Lung microvascular endothelial cell (primary cell): ENCODE measurements at regions not wholly inside any gene's neighbourhood (a gene's known extent, or its start where the extent isn't known, plus 50 kb on each side); places are given as distances from the start of the nearest gene placed in this dataset.

ENCODE experiments used
- DNase-seq, 2 donors: peaks; one replicate each; pipeline versions ENCODE4 v3.0.0 to v3.0.0-alpha.2; 2010; ENCODE audit warnings: low read depth in 2 of 2

DNA sequence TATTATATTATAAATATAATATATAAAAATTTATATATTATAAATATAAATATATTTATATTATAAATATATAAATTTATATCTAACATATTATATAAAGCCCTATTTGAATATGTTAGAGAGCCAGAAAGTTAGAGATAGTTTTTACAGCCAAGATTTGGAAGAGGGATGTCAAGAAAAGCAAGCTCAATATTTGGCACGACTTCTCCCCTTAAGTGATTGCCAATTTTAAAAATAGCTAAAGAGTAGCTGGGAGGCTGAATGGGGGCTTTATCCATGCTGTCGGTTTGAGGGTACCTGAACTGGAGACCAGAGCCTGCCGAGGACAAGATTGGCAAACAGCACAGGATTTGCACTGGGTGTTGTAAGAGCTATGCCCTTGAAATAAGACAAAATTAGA is 180.9 kb upstream of the GYPC start:
- DNase-seq = no peak

DNA sequence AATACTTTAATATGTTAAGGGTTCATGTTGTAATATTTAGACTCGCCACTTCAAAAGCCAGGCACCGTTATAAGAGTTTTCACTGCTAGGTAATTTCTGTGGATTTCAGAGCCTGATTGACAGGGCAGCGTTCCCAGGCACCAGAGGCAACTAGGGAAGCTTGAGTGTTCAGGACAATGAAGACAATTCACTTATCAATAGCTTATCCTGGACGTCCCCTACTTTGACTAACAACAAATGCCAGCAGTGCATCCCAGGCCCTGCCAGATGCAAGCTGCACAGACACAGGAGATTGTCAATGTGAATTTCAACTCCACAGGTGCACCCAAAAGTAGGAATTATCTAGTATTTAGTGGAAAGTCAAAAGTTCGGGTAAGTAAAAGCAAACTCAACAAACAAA is 179.3 kb upstream of the GYPC start:
- no peak for DNase-seq

DNA sequence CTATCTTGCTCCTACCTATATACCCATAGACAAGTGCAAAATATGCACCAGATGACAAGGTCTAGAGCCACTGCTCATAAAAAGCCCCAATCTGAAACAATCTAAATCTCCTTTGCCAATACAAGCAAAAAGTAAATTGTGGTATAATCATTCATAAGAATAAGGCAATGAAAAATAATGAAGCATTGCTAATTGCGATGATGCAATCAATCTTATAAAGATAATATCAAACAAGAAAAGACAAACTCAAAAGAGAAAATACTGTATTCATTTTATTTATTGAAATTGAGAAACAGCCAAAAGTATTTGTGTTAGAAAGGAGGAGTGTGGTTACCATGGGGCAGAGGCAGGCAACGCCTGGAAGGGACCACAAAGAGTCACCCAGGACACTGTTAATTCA is 175.9 kb upstream of the GYPC start:
- DNase-seq = no peak

DNA sequence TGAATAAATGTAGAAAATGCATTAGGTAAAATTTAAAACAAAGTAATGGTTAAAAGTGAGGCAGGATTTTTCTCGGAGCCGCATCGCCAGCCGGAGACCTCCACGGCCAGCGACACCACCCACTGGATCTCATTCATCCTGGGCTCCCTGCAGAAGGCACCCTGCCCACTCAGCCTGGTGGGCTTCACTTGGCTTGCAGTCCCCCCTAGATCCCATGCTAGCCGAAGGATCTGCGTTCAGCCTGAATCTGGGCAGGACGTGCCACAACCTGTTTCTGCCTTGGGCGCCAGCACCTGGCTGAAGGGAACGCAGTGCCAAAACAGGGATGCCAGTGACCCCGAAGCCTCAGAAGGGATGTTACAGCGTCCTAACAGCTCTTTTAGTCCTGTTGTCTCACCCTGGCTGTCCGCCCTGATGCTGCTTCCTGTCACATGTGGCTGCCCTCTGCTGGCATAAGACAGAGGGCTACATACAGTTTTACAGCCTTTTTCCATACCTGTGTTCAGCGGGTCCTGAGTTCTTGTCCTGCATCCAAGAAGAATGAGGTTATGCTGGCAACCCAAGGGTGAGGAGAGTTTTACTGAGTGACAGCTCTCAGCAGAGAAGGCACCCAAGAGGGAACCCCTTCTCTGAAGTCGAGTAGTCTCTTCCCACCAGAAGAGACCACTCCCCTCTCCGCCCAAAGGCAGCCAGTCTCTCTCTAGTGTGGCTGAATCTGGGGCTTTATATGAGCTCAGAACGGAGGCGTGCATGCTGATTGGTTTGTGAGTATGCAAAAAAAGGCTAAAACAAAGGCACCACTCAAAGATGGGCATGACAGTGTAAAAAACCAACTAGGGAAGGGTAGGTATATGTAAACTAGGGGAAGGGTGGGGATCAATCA is 173.1 kb upstream of the GYPC start:
- DNase-seq = peak in 1 of 2 donors; percentile 14

DNA sequence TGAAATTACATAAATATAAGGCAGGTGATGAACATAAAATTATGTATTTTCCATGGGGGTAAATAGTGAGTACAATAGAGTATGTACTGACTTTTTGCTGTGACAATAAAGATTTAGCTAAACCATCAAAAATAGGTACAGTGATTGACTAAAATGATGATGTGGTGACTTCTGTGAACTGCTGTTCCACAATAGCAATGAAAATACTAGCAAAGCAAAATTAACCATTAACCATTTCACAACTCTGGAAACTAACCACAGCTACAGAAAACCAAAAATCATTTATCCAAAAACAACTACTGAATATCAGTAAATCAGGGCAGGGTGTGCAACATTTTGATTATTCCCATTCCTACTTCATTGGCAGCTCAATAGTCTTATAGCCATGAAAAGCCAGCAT is 161.4 kb upstream of the GYPC start:
- no peak for DNase-seq

DNA sequence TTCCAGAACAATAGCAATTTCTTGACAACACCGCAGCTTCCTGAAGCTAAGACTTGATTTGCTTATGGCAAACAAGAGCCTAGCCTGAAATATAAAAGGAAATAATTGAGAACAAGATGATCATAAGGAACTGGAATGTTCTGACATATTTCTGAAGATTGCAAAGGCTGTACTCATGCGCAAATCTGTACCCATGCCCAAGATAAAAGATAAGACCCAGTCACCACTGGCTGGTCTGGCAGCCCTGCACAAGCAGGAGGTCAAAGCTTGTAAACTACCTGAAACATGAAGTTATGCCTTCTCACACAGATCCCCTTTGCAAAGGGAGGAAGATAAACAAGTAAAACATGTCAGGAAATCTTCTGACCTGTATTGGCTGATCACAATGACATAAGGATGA is 160.8 kb upstream of the GYPC start:
- no peak for DNase-seq

DNA sequence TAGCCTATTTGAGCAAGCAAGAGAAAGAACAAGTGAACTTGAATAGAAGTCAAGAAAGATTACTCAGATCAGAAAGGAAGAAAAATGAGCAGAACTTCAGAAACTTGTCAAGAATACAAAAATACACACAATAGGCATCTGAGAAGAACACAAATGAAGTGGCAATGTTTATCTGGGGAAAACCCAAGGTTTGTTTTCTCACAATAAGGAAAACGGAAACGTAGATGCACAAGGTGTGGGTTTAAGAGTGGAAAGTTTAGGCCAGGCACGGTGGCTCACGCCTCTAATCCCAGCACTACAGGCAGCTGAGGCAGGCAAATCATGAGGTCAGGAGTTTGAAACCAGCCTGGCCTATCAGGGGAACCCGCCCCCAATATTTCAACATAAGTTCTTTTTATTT is 159.5 kb upstream of the GYPC start:
- no peak for DNase-seq

DNA sequence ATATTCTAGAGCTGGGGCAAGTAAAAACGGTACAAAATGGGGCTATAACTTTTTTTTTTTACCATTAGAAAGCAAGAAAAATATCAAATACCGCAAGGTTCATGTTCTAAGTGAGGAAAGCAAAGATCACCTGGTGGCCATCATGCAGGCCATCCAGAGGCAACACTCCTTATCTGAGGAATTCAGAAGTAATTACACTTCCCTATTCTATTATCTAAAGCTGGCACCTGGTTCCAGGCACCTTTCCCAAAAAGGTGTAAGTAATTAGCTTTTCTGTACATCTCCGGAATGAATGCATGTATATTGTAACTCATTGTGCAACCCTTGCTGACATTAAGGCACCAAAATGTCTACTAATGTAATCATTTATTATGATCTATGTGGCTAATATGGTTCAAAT is 152.5 kb upstream of the GYPC start:
- no peak for DNase-seq

DNA sequence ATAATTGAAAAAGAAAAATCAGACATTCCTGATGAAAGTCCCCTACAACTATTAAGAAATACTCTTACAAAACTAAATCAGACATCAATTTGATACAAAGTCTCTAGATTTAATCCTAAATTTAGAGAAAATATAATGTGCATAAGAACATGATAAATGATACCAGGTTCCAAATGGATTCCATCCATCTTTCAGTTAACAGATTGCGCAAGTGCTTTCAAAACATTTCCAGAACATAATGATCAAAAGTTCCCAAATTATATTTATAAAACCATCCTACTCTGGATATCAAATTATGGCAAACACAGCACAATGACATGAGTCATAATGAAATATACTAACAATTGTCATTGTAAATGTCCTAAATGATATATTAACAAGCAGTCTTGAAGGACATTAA is 151.0 kb upstream of the GYPC start:
- DNase-seq = no peak

DNA sequence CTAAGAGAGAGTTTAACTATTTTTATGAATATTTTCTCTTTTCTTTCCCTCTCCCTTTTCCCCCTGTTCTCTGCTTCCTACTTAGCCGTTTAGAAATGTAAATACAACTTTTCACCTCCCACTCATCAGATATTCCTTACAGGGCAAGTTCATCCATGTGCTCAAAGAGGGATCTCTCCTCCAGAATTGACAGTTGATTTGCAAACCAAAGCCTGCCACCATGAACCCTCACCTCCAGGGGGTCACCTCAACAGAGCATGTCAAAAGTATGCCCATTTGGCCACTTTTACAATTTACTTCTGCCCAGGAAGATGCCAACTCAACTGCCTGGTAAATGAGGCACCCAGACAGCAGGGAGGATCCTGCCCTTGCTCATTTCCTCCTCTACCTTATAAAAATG is 149.2 kb upstream of the GYPC start:
- DNase-seq = no peak

DNA sequence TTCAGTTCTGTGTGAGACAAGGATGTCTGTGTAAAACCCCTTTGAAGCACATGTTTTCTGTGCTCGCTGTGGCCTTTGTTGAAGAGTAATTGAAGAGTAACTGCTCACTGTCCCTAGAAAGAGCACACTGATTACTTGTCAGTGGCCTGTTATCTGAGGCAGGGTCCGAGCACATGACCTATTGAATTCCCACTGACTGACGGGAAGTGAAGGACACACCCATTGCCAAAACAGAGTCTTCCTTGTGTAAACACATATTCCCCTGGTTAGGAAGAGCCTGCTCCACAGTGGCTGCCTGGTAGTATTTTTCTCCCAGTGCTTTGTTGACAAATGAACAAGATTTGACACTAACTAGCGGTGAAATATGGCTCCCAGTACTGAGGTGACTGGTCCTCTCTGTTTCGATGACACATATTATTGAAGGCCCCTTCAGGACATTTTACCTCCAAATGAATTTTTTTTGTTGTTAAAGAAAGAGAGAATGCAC is 148.5 kb upstream of the GYPC start:
- DNase-seq = peak in 1 of 2 donors; percentile 47

DNA sequence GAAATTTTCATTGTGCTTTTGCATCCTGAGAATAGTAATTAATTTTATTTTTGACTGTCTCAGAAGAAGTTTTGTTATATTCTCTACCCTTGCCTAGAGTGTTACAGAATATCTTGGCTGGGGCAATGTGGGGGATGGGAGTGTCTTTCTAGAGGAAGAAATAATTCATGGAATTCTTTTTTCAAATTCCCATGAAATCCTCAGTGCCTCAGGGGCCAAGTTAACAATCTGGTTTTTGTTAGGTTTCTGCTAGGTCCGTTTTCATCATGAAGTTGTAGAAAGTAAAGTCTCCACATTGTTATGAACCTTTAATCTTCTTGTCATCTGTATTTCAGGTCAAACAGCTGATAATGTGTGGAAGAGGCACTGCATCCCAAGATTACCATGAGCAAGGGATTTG is 145.6 kb upstream of the GYPC start:
- DNase-seq = no peak

DNA sequence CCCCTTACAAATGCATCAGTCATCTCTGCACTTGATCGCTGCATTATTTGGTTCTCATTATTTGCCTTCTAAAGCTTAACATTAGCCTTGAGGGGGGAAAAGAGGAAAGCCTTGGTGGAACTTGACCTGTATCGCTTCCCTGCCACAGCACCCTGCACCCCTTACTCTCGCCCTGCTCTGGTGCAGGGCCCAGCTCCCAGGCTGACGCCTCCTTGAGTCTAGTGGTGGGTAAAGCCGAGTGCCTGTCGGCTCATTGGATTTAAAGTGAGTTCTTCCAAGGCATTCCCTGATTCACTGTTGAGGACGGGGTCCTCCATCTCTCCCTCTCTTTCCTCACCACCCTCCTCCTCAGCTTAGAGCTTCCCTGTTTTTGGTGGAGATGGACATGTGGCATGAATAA is 145.0 kb upstream of the GYPC start:
- no peak for DNase-seq

DNA sequence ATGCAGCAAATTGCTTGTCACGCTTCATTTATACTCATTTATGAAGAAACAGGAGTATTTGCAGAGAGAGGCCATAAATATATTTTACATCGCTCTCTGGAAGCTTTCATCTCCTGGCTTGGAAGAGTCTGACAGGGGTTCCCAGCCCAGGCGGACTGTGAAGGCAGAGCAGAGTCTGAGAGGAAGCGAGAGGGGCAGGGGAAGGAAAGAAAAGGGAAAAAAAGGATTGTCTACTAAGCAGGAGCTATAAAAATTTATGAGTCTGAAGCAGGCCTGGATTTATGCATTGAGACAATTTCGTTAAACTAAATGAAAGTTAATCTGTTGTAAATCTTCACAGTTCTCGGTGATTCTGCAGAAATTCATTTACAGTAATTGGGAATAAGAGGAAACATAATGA is 143.9 kb upstream of the GYPC start:
- DNase-seq = no peak

DNA sequence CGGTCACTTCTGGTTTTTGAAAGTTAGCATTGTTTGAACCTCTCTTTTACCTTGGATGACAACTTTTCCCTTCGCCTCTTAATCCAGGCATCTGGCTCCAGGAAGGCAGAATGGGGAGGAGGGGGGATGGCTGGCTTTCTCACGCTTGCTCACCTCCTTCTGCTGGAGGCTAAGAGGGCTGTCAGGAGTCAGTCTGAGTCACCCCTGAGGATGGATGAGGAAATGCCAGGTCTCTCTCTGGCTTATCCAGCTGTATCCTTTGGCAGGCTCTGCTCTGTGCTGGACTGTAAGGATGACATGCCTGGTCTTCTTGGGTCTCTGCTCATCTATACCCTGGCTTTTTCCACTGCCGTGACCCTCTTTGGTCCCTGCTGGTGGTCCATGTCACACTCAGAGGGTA is 142.9 kb upstream of the GYPC start:
- DNase-seq = peak; percentile 16 to 24

DNA sequence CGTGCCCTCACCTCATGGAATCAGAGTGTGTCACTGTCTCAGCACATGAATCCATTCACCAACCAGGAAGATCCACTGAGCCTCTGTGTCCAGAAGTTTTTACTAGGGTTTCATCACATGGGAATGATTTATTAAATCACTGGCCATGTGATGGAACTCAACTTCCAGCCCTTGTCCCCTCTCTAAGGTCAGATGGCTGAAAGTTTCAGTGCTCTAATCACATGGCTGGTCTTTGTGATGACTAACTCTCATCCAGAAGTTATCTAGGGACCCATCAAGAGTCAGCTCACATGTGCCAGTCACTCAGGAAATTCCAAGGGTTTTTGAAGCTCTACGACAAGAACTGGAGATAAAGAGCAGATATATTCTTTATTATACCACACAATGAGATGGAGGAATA is 140.5 kb upstream of the GYPC start:
- DNase-seq = no peak

DNA sequence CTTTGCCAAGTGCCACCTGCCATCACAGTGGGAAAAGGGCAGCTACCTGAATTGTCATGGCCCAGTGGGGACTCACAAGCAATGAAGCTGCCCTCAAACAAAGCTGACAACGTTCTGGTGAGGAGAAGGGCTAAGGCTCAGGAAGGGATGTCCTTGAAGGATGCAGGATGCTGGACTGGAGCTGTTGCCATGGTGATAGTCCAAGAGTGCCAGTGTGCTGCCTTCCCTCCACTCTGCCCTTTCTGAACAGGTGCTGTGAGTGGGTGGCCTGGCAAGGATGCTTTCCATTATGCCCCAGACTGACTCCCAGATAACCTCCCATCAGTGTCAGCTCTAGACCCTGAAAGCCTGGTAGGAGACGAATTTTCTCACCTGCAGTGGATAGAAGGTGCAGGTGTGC is 137.8 kb upstream of the GYPC start:
- no peak for DNase-seq

DNA sequence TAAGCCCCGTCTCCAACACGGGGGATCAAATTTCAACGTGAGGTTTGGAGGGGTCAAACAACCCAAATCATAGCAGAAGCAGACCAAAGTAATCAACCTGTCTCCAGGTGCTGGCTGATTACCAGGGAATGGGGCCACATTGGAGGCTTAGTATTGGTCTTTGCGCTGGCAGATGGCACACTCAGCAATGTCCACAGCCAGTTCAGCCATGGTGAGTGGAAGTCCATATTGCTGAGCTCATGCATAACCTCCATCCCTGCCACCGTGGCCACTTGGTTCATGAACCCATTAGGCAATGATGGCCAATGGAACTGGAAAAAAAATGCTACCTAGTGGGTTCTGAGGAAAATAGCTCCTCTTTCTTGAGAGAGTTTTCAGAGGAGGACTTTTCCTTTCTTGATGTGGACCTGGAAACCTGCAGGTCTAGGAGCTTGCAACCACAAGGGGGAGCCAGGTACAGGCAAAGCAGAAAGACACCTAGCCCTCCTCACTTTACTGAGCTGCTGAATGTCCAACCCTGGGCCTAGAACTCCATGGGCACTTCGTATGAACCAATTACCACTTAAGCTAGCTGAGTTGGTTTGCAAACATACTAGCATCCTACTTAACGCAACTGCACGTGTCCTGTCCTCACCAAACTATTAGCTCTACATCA is 128.0 kb upstream of the GYPC start:
- DNase-seq = peak; percentile 47 to 82

DNA sequence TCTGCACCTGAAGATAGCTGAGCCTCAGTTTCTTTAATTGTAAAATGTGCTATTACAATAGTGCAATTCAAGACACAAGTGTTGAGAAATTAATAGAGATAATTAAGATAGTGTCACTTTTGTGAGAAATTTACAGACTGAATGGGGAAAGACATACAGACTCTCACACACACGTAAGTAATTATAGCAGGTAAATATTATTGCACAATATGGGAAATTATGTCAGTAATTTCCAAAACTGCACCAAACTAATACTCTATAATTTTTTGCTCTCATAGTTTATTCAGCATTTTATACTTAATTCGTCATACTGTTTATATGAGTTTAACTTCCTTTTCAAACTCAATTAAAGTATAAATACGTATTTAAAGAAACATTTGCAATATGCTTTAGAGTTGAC is 124.9 kb upstream of the GYPC start:
- no peak for DNase-seq

DNA sequence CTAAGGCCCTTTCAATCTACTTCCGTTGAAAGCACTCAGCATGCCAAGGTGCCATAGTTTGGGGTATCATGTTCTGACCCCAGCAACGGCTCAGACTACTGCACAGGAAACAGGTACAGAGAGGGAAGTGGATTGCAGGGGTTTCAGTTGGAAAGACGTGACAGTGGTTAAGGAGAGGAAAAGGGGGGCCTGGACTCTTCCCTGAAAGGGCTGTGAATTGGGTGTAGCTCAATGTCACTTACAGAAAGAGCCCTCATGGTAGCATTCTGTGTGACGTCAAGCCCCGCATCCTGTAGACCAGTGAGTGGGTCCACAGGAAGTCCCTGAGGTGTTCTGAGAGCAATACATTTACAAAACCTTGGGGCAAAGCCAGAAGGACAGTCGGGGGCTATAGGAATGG is 121.5 kb upstream of the GYPC start:
- DNase-seq = no peak

DNA sequence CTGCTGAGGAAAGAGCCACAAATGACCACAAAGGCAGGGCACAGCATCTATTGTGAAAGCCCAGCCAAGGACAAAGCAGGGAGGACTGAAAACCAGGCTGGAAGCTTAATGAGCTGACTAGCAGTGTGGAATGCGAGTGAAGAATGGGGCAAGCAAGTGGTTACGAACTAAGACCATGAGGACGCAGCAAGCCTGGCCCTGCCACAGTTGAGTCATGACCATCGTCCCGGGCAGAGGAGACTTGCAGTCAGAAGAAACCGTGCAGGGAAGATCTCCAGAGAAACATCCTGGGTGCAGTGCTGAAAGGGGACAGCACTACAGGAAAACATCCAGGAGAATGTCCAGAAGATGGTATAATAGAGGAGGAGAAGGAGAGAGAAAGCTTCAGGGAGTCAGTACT is 120.5 kb upstream of the GYPC start:
- DNase-seq = no peak

DNA sequence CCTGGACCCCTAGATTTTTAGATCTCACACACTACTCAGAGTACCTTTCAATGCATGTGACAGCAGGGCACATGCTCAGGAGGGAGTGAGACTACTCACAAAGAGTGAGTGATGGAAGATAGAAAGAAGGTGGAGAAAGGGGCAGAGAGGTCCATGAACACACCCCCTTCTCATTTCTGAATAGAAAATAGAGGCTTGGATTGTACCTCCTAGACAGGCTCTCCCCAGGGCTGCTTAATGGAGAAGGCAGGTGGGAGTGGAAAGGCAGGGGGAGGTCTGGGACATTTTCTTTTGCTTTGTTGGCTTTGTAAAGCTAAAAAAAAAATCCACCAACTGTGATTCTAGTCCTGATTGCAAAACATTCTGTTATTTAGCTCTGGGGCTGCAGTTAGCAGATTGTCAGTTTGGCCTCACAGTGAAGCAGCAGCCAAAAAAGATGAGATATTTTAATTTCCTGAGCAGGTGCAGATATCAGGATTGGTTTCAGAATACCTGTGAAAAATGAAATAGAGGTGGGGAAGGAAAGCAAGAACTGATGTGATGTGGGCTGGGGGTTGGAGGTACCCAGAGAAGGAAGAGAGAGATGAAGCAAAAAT is 119.3 kb upstream of the GYPC start:
- DNase-seq = no peak

DNA sequence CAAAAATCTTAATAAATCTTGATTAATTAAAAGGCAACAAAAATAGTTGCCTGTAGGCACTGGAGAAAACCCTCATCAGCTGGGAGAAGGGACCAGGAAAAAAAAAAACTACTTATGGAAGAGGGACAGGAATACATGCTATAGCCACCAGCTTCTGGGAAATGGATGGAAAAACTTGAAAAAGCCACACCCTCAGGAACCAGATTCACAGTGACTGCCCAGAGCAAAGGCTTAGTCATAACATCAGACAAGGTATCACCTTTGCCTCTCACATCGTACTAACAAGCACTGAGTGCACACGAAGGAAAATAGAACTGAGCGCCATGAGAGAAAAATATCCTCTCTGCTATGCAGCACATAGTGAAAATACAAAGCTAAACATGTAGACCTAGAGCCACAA is 116.9 kb upstream of the GYPC start:
- no peak for DNase-seq
